ENCODE measurements at regions not wholly inside any gene's neighbourhood (a gene's known extent, or its start where the extent isn't known, plus 50 kb on each side); places are given as distances from the start of the nearest gene placed in this dataset.

DNA sequence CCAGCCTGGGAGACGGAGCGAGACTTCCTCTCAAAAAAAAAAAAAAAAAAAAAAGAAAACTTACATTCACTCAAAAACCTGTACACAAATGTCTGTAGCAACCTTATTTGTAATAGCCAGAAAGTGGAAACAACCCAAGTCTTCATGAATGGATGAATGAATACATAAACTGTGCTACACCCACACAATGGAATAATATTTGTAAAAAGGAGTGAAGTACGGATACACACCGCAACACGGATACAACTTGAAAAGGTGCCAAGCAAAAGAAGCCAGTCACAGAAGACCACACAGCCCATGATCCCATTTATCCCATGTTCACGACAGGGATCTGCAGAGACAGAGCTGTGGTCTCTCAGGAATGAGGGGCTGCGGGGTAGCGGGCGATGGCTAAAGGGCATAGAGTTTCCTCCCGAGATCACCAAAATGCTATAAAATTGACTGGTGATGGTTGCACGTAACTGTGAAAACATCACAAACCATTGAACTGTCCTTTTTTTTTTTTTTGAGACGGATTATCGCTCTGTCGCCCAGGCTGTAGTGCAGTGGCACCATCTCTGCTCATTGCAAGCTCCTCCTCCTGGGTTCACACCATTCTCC, 76.2 kb upstream of the COL5A1 start:
- no peak overlapping the region for H3K4me2 ChIP-seq (ENCODE audit: low read length)
- H3K36me3 ChIP-seq (ENCODE audit: insufficient read depth, low read length), result no peaks in the 10 kb centered on the region
- no peak overlapping the region for H2AFZ ChIP-seq (ENCODE audit: low read depth, low read length)
- TF ChIP-seq EZH2 (IDR thresholded peaks at IDR 0.05; ENCODE audit: borderline replicate concordance, insufficient read depth, low read length, poor library complexity, severe bottlenecking), result no peak
- TF ChIP-seq EP300 (conservative IDR thresholded peaks at IDR 0.05; ENCODE audit: poor library complexity, severe bottlenecking), result no peak
- TF ChIP-seq, protein P1, sequence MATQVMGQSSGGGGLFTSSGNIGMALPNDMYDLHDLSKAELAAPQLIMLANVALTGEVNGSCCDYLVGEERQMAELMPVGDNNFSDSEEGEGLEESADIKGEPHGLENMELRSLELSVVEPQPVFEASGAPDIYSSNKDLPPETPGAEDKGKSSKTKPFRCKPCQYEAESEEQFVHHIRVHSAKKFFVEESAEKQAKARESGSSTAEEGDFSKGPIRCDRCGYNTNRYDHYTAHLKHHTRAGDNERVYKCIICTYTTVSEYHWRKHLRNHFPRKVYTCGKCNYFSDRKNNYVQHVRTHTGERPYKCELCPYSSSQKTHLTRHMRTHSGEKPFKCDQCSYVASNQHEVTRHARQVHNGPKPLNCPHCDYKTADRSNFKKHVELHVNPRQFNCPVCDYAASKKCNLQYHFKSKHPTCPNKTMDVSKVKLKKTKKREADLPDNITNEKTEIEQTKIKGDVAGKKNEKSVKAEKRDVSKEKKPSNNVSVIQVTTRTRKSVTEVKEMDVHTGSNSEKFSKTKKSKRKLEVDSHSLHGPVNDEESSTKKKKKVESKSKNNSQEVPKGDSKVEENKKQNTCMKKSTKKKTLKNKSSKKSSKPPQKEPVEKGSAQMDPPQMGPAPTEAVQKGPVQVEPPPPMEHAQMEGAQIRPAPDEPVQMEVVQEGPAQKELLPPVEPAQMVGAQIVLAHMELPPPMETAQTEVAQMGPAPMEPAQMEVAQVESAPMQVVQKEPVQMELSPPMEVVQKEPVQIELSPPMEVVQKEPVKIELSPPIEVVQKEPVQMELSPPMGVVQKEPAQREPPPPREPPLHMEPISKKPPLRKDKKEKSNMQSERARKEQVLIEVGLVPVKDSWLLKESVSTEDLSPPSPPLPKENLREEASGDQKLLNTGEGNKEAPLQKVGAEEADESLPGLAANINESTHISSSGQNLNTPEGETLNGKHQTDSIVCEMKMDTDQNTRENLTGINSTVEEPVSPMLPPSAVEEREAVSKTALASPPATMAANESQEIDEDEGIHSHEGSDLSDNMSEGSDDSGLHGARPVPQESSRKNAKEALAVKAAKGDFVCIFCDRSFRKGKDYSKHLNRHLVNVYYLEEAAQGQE (IDR thresholded peaks at IDR 0.05; ENCODE audit: borderline replicate concordance), result no peak
- TF ChIP-seq MXI1 (conservative IDR thresholded peaks at IDR 0.05; ENCODE audit: poor library complexity, severe bottlenecking), result no peak
- TF ChIP-seq RAD21 (conservative IDR thresholded peaks at IDR 0.05), result no peak
- TF ChIP-seq SMC3 (conservative IDR thresholded peaks at IDR 0.05; ENCODE audit: poor library complexity), result no peak
- TF ChIP-seq, protein P2, sequence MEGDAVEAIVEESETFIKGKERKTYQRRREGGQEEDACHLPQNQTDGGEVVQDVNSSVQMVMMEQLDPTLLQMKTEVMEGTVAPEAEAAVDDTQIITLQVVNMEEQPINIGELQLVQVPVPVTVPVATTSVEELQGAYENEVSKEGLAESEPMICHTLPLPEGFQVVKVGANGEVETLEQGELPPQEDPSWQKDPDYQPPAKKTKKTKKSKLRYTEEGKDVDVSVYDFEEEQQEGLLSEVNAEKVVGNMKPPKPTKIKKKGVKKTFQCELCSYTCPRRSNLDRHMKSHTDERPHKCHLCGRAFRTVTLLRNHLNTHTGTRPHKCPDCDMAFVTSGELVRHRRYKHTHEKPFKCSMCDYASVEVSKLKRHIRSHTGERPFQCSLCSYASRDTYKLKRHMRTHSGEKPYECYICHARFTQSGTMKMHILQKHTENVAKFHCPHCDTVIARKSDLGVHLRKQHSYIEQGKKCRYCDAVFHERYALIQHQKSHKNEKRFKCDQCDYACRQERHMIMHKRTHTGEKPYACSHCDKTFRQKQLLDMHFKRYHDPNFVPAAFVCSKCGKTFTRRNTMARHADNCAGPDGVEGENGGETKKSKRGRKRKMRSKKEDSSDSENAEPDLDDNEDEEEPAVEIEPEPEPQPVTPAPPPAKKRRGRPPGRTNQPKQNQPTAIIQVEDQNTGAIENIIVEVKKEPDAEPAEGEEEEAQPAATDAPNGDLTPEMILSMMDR (IDR thresholded peaks at IDR 0.05; ENCODE audit: poor library complexity, severe bottlenecking), result no peak
- TF ChIP-seq TAF1 (IDR thresholded peaks at IDR 0.05; ENCODE audit: low read depth), result no peak
- no peak for TF ChIP-seq POLR2AphosphoS5 (IDR thresholded peaks at IDR 0.05)
- H4K20me1 ChIP-seq (ENCODE audit: insufficient read depth), result no peaks in the 10 kb centered on the region
- no peaks in the 10 kb centered on the region for H3F3A ChIP-seq (ENCODE audit: insufficient read depth, low read length, poor library complexity, severe bottlenecking)
- no peaks in the 10 kb centered on the region for H3K9me2 ChIP-seq (ENCODE audit: insufficient read depth, low read length)
- no peak overlapping the region for H3K4me3 ChIP-seq (ENCODE audit: low read length)
- H3K27me3 ChIP-seq (ENCODE audit: insufficient read depth, low read depth, low read length), result no peaks in the 10 kb centered on the region
- no peak overlapping the region for H3K27ac ChIP-seq (ENCODE audit: low read length)
- H3K9ac ChIP-seq (ENCODE audit: low read length), result no peak overlapping the region
- H3K9me3 ChIP-seq (ENCODE audit: low read length), result no peaks in the 10 kb centered on the region
- no peaks in the 10 kb centered on the region for H3K79me2 ChIP-seq (replicated peaks; ENCODE audit: insufficient read depth, low read length)

DNA sequence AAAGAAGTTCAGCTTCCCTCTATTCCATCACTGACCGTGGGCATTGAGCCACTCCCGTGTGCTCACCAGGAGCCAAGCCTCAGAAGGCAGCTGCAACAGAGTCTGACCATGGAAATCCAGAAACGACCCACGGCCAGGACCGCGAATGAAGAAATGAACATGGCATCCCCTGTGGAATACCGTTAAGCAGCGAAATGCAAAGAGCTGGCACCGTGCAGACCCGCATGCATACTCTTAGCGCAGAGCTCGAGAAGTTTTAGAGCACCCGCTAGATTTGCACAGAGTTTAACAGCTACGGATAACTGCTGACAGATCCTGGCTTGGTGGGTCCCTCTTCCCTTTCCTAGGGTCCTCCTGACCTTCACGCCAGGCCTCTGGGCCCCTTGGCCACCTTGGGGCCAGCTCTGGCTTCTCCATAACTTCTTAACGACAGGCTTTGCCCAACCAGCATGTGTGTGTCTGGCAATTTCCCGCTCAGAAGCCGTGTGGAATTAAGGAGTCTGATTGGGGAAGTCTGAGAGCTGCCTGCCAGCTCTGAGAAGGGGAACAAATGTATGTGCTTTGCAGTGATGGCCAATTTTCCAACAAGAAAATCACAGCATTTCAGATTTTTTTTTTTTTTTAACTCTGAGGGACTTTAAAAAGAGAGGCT, 75.3 kb upstream of the COL5A1 start:
- Histone ChIP-seq H4K20me1 (ENCODE audit: insufficient read depth) (no peaks in the 10 kb centered on the region), H3K4me3 (ENCODE audit: low read length) (no peak overlapping the region), H3K27ac (ENCODE audit: low read length) (no peak overlapping the region), H2AFZ (ENCODE audit: low read depth, low read length) (no peak overlapping the region), H3K9ac (ENCODE audit: low read length) (no peak overlapping the region), H3F3A (ENCODE audit: insufficient read depth, low read length, poor library complexity, severe bottlenecking) (no peaks in the 10 kb centered on the region), H3K36me3 (ENCODE audit: insufficient read depth, low read length) (no peaks in the 10 kb centered on the region), H3K4me2 (ENCODE audit: low read length) (no peak overlapping the region), H3K9me2 (ENCODE audit: insufficient read depth, low read length) (no peaks in the 10 kb centered on the region), H3K27me3 (ENCODE audit: insufficient read depth, low read depth, low read length) (no peaks in the 10 kb centered on the region), H3K9me3 (ENCODE audit: low read length) (no peaks in the 10 kb centered on the region), H3K79me2 (replicated peaks; ENCODE audit: insufficient read depth, low read length) (no peaks in the 10 kb centered on the region)
- TF ChIP-seq TAF1 (IDR thresholded peaks at IDR 0.05; ENCODE audit: low read depth) (no peak), EP300 (conservative IDR thresholded peaks at IDR 0.05; ENCODE audit: poor library complexity, severe bottlenecking) (no peak), SMC3 (conservative IDR thresholded peaks at IDR 0.05; ENCODE audit: poor library complexity) (no peak), MXI1 (conservative IDR thresholded peaks at IDR 0.05; ENCODE audit: poor library complexity, severe bottlenecking) (no peak), RAD21 (conservative IDR thresholded peaks at IDR 0.05) (no peak), EZH2 (IDR thresholded peaks at IDR 0.05; ENCODE audit: borderline replicate concordance, insufficient read depth, low read length, poor library complexity, severe bottlenecking) (no peak), POLR2AphosphoS5 (IDR thresholded peaks at IDR 0.05) (no peak)
- TF ChIP-seq, protein P1 (IDR thresholded peaks at IDR 0.05; ENCODE audit: borderline replicate concordance), result no peak
